A673 (cell line): ENCODE measurements at regions not wholly inside any gene's neighbourhood (a gene's known extent, or its start where the extent isn't known, plus 50 kb on each side); places are given as distances from the start of the nearest gene placed in this dataset.

Source experiments
- EZH2 ChIP-seq: fragments of 200-600 bp; sonication (generic); IDR thresholded peaks from 2 replicates; pipeline ENCODE4 v1.6.1; 2017; ENCODE audit warnings: borderline replicate concordance, low read depth, mild to moderate bottlenecking, mixed read lengths, antibody characterized with exemption, low read length; ENCODE audit not compliant: poor library complexity, severe bottlenecking
- TF ChIP-seq, protein P1 (sequence below): fragments of 300-800, 200-600 bp; sonication (generic); conservative IDR thresholded peaks from 2 replicates; pipeline ENCODE4 v1.5.1; 2017; ENCODE audit warnings: low read depth, mild to moderate bottlenecking, antibody characterized with exemption, low read length, moderate library complexity, mixed read lengths

GRCh38 chr2:4417771-4418170, 714.4 kb downstream of the DCDC2C start:
- TF ChIP-seq, protein P1, sequence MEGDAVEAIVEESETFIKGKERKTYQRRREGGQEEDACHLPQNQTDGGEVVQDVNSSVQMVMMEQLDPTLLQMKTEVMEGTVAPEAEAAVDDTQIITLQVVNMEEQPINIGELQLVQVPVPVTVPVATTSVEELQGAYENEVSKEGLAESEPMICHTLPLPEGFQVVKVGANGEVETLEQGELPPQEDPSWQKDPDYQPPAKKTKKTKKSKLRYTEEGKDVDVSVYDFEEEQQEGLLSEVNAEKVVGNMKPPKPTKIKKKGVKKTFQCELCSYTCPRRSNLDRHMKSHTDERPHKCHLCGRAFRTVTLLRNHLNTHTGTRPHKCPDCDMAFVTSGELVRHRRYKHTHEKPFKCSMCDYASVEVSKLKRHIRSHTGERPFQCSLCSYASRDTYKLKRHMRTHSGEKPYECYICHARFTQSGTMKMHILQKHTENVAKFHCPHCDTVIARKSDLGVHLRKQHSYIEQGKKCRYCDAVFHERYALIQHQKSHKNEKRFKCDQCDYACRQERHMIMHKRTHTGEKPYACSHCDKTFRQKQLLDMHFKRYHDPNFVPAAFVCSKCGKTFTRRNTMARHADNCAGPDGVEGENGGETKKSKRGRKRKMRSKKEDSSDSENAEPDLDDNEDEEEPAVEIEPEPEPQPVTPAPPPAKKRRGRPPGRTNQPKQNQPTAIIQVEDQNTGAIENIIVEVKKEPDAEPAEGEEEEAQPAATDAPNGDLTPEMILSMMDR: no peak
- TF ChIP-seq EZH2: no peak
